ENCODE measurements at regions not wholly inside any gene's neighbourhood (a gene's known extent, or its start where the extent isn't known, plus 50 kb on each side); places are given as distances from the start of the nearest gene placed in this dataset.

GRCh38 chr7:46975493-46975892 lies 606.4 kb downstream of the TNS3 start:
- in situ Hi-C loops (cut with HindIII; ENCODE audit: low pct_unique_long_range_greater_than_20kb, low sequenced_read_pairs): no loop called here
- DNase-seq (ENCODE audit: low read depth): no peak

GRCh38 chr7:46972205-46972604 lies 609.7 kb downstream of the TNS3 start:
- DNase-seq (ENCODE audit: low read depth): peak; percentile 79
- in situ Hi-C loops (cut with HindIII; ENCODE audit: low pct_unique_long_range_greater_than_20kb, low sequenced_read_pairs): loop anchor here (25.0 kb wide), 1 partner anchor 185 kb away; no protein-coding TSS in a partner anchor

GRCh38 chr7:46970476-46970875 lies 611.4 kb downstream of the TNS3 start:
- DNase-seq (ENCODE audit: low read depth): no peak

GRCh38 chr7:46970131-46970430 lies 611.8 kb downstream of the TNS3 start:
- in situ Hi-C loops (cut with HindIII; ENCODE audit: low pct_unique_long_range_greater_than_20kb, low sequenced_read_pairs): loop anchor here (25.0 kb wide), 1 partner anchor 183 kb away; no protein-coding TSS in a partner anchor

More at GRCh38 chr7:46970476-46970875, 611.4 kb downstream of the TNS3 start:
- in situ Hi-C loops (cut with HindIII; ENCODE audit: low pct_unique_long_range_greater_than_20kb, low sequenced_read_pairs): loop anchor here (25.0 kb wide), 1 partner anchor 183 kb away; no protein-coding TSS in a partner anchor

GRCh38 chr7:46969303-46970130 lies 612.4 kb downstream of the TNS3 start:
- peak; percentile 95 for DNase-seq (ENCODE audit: low read depth)
- in situ Hi-C loops (cut with HindIII; ENCODE audit: low pct_unique_long_range_greater_than_20kb, low sequenced_read_pairs): loop anchor here (25.0 kb wide), 1 partner anchor 182 kb away; no protein-coding TSS in a partner anchor

More at GRCh38 chr7:46970131-46970430, 611.8 kb downstream of the TNS3 start:
- DNase-seq (ENCODE audit: low read depth): no peak

- DNase-seq (ENCODE audit: low read depth): no peak
- in situ Hi-C loops (cut with HindIII; ENCODE audit: low pct_unique_long_range_greater_than_20kb, low sequenced_read_pairs): loop anchor here (25.0 kb wide), 1 partner anchor 181 kb away; no protein-coding TSS in a partner anchor
These were observed 613.9 kb downstream of the TNS3 start for GRCh38 chr7:46968003-46968402.

GRCh38 chr7:46963719-46964118 lies 618.2 kb downstream of the TNS3 start:
- DNase-seq (ENCODE audit: low read depth): no peak
- in situ Hi-C loops (cut with HindIII; ENCODE audit: low pct_unique_long_range_greater_than_20kb, low sequenced_read_pairs): loop anchor here (25.0 kb wide), 1 partner anchor 176 kb away; no protein-coding TSS in a partner anchor

GRCh38 chr7:46960970-46961369 lies 620.9 kb downstream of the TNS3 start:
- DNase-seq (ENCODE audit: low read depth): no peak
- in situ Hi-C loops (cut with HindIII; ENCODE audit: low pct_unique_long_range_greater_than_20kb, low sequenced_read_pairs): loop anchor here (25.0 kb wide), 1 partner anchor 174 kb away; no protein-coding TSS in a partner anchor

- DNase-seq (ENCODE audit: low read depth): no peak
- in situ Hi-C loops (cut with HindIII; ENCODE audit: low pct_unique_long_range_greater_than_20kb, low sequenced_read_pairs): loop anchor here (25.0 kb wide), 1 partner anchor 170 kb away; no protein-coding TSS in a partner anchor
These were observed 624.7 kb downstream of the TNS3 start for GRCh38 chr7:46957195-46957594.

GRCh38 chr7:46955531-46955930 lies 626.4 kb downstream of the TNS3 start:
- in situ Hi-C loops (cut with HindIII; ENCODE audit: low pct_unique_long_range_greater_than_20kb, low sequenced_read_pairs): loop anchor here (25.0 kb wide), 1 partner anchor 168 kb away; no protein-coding TSS in a partner anchor

GRCh38 chr7:46954181-46954580 lies 627.7 kb downstream of the TNS3 start:
- in situ Hi-C loops (cut with HindIII; ENCODE audit: low pct_unique_long_range_greater_than_20kb, low sequenced_read_pairs): loop anchor here (25.0 kb wide), 1 partner anchor 167 kb away; no protein-coding TSS in a partner anchor
- no peak for DNase-seq (ENCODE audit: low read depth)

More at GRCh38 chr7:46955531-46955930, 626.4 kb downstream of the TNS3 start:
- no peak for DNase-seq (ENCODE audit: low read depth)

GRCh38 chr7:46953008-46953407 lies 628.9 kb downstream of the TNS3 start:
- in situ Hi-C loops (cut with HindIII; ENCODE audit: low pct_unique_long_range_greater_than_20kb, low sequenced_read_pairs): loop anchor here (25.0 kb wide), 1 partner anchor 166 kb away; no protein-coding TSS in a partner anchor
- no peak for DNase-seq (ENCODE audit: low read depth)

- DNase-seq (ENCODE audit: low read depth): no peak
- in situ Hi-C loops (cut with HindIII; ENCODE audit: low pct_unique_long_range_greater_than_20kb, low sequenced_read_pairs): no loop called here
These were observed 632.5 kb downstream of the TNS3 start for GRCh38 chr7:46949270-46949931.

- in situ Hi-C loops (cut with HindIII; ENCODE audit: low pct_unique_long_range_greater_than_20kb, low sequenced_read_pairs): no loop called here
- no peak for DNase-seq (ENCODE audit: low read depth)
These were observed 633.2 kb downstream of the TNS3 start for GRCh38 chr7:46948716-46949115.

- no peak for DNase-seq (ENCODE audit: low read depth)
- in situ Hi-C loops (cut with HindIII; ENCODE audit: low pct_unique_long_range_greater_than_20kb, low sequenced_read_pairs): no loop called here
These were observed 636.6 kb downstream of the TNS3 start for GRCh38 chr7:46945328-46945727.

GRCh38 chr7:46943996-46944395 lies 637.9 kb downstream of the TNS3 start:
- DNase-seq (ENCODE audit: low read depth): no peak
- in situ Hi-C loops (cut with HindIII; ENCODE audit: low pct_unique_long_range_greater_than_20kb, low sequenced_read_pairs): no loop called here

GRCh38 chr7:46942574-46942973 lies 639.3 kb downstream of the TNS3 start:
- in situ Hi-C loops (cut with HindIII; ENCODE audit: low pct_unique_long_range_greater_than_20kb, low sequenced_read_pairs): no loop called here
- no peak for DNase-seq (ENCODE audit: low read depth)

- in situ Hi-C loops (cut with HindIII; ENCODE audit: low pct_unique_long_range_greater_than_20kb, low sequenced_read_pairs): no loop called here
- DNase-seq (ENCODE audit: low read depth): no peak
These were observed 641.7 kb downstream of the TNS3 start for GRCh38 chr7:46940178-46940577.

- in situ Hi-C loops (cut with HindIII; ENCODE audit: low pct_unique_long_range_greater_than_20kb, low sequenced_read_pairs): no loop called here
These were observed 642.4 kb downstream of the TNS3 start for GRCh38 chr7:46939558-46939957.

More at GRCh38 chr7:46939558-46939957, 642.4 kb downstream of the TNS3 start:
- DNase-seq (ENCODE audit: low read depth): no peak

All from Caki2 (cell line).